ENCODE measurements at regions not wholly inside any gene's neighbourhood (a gene's known extent, or its start where the extent isn't known, plus 50 kb on each side); places are given as distances from the start of the nearest gene placed in this dataset.

DNA sequence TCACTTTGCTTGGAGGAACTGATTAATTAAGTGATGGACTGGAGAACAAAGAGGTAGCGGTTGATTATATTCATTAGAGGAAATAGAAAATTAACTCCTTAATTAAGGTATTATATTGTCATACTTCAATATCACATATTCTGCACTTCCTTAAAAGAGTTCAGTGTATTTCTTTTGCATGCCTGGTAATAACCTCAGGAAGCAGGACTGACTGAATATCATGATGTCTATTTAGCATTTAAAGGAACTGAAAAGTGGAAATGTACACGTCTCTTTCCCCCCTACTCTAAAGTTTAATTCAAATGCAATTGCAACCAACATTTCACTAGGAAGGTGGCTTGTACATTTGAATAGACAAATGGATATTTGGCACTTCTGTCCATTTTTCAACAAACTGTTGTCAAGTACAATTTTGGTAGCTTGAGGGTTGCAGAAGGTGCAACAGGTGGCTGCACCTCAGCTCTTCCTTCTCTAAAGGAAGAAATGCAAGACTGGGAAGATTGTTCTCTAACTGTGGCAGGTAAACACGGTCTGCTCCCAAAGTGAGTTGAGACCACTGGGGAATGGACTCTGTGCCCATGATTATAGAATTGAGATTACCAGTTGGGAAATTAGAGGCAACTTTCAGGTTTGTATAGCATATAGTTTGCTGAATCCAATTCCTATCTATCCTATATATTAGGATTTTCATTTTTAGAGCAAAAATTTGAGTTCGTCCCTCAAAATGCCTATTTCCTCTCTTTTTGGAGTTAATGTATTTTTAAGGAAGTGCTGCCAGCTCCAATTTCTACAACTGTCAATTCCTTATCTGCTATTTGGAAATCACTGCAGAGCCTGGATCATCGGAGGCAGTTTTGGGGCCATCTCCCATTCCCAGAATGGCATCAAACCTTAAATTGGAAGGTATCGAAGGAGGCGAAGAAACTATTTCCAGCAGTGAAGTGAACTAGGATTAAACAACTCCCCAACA is 98.9 kb upstream of the TAF11L2 start:
- Histone ChIP-seq H3K9ac (replicated peaks; ENCODE audit: extremely low read depth, insufficient read depth, low read length) (no peak overlapping the region), H3K27ac (ENCODE audit: insufficient read depth, low read depth, low read length) (no peak overlapping the region), H4K20me1 (replicated peaks; ENCODE audit: control insufficient read depth, extremely low read depth, insufficient read depth, low read length) (no peaks in the 10 kb centered on the region), H3K4me1 (ENCODE audit: control insufficient read depth, extremely low read depth, insufficient read depth, low read length) (no peaks in the 10 kb centered on the region), H3K9me1 (replicated peaks; ENCODE audit: control insufficient read depth, extremely low read depth, insufficient read depth, low read length) (no peaks in the 10 kb centered on the region), H3K79me2 (ENCODE audit: control insufficient read depth, insufficient read depth, low read length) (no peaks in the 10 kb centered on the region), H3K36me3 (ENCODE audit: control insufficient read depth in 2 of 2, extremely low read depth in 1 of 2, insufficient read depth in 2 of 2, low read length in 2 of 2) (no peaks in the 10 kb centered on the region), H3K9me3 (replicated peaks; ENCODE audit: control insufficient read depth, insufficient read depth, low read length) (no peaks in the 10 kb centered on the region), H3K4me2 (ENCODE audit: insufficient read depth, low read length) (no peak overlapping the region), H2AFZ (ENCODE audit: low read depth, low read length) (no peak overlapping the region), H3K4me3 (replicated peaks in 1 of 3; ENCODE audit: insufficient read depth in 1 of 3, low read depth in 1 of 3, low read length in 3 of 3) (no peak overlapping the region), H3K27me3 (ENCODE audit: control insufficient read depth in 2 of 2, insufficient read depth in 2 of 2, low read length in 2 of 2) (peaks cover 9 to 34% of the 10 kb centered on the region in 2 experiments)
- ChIA-PET CTCF (no interaction called here), POLR2A (no interaction called here)
- intact Hi-C loops (cut with micrococcal nuclease) (no loop called here), dilution Hi-C loops (cut with MboI; ENCODE audit: extremely low pct_ligation_motif_present, low sequenced_read_pairs) (no loop called here)
- TF ChIP-seq GATA2 (IDR thresholded peaks at IDR 0.05; ENCODE audit: insufficient read depth, insufficient read length, low read depth, low read length) = no peak
- TF ChIP-seq, protein P1, sequence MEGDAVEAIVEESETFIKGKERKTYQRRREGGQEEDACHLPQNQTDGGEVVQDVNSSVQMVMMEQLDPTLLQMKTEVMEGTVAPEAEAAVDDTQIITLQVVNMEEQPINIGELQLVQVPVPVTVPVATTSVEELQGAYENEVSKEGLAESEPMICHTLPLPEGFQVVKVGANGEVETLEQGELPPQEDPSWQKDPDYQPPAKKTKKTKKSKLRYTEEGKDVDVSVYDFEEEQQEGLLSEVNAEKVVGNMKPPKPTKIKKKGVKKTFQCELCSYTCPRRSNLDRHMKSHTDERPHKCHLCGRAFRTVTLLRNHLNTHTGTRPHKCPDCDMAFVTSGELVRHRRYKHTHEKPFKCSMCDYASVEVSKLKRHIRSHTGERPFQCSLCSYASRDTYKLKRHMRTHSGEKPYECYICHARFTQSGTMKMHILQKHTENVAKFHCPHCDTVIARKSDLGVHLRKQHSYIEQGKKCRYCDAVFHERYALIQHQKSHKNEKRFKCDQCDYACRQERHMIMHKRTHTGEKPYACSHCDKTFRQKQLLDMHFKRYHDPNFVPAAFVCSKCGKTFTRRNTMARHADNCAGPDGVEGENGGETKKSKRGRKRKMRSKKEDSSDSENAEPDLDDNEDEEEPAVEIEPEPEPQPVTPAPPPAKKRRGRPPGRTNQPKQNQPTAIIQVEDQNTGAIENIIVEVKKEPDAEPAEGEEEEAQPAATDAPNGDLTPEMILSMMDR (IDR thresholded peaks at IDR 0.05; ENCODE audit: extremely low read depth in 1 of 2, insufficient read depth in 1 of 2, low read depth in 1 of 2, low read length in 2 of 2) = no peak
- TF ChIP-seq, protein P2, sequence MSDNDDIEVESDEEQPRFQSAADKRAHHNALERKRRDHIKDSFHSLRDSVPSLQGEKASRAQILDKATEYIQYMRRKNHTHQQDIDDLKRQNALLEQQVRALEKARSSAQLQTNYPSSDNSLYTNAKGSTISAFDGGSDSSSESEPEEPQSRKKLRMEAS (IDR thresholded peaks at IDR 0.05; ENCODE audit: insufficient read depth, insufficient read length) = no peak
- no peak for TF ChIP-seq EZH2 (IDR thresholded peaks at IDR 0.05; ENCODE audit: borderline replicate concordance, low read depth, low read length, severe bottlenecking)
- no peak for TF ChIP-seq MYC (IDR thresholded peaks at IDR 0.05; ENCODE audit: low read depth, low read length)
- no peak for TF ChIP-seq FOS (IDR thresholded peaks at IDR 0.05; ENCODE audit: borderline replicate concordance, insufficient read depth, low read length)
- TF ChIP-seq POLR2AphosphoS5 (IDR thresholded peaks at IDR 0.05; ENCODE audit: insufficient read depth, low read depth, low read length) = no peak
- TF ChIP-seq JUN (IDR thresholded peaks at IDR 0.05; ENCODE audit: borderline replicate concordance, insufficient read depth, insufficient read length, low read depth) = no peak
- TF ChIP-seq POLR2A (IDR thresholded peaks at IDR 0.05; ENCODE audit: low read depth, low read length) = no peak
- no peak for DNase-seq (ENCODE audit: low read depth, low spot score)
- BruUV-seq (replicated peaks) = no TSS peak
- FAIRE-seq = no peak
